SK-N-SH (cell line): ENCODE measurements at regions not wholly inside any gene's neighbourhood (a gene's known extent, or its start where the extent isn't known, plus 50 kb on each side); places are given as distances from the start of the nearest gene placed in this dataset.
"Not testable (repeated sequence)": the region's sequence is repeated elsewhere in the genome, so short reads cannot be mapped to it uniquely, and the experiment has no call there.

ENCODE experiments used
- CTCF ChIA-PET: fragments of 300-600, 350-600 bp; formaldehyde crosslinking; extraction: SDS; loops from one replicate; lab custom pipeline; 2021; lab: Yijun Ruan, JAX
- POLR2A ChIA-PET: fragments of 350-600 bp; sonication (Branson Sonifier 250); formaldehyde crosslinking; extraction: SDS; loops from one replicate; lab custom pipeline; 2020; ENCODE audit warnings: antibody characterized with exemption, inconsistent platforms; lab: Yijun Ruan, JAX
- DNase-seq: peaks from one replicate; pipeline ENCODE4 v3.0.0; 2012
- H2AFZ ChIP-seq: fragments of 200-600 bp; sonication (generic); 2 replicates; pipeline ENCODE4 v1.8.1; 2016; ENCODE audit warnings: antibody characterized with exemption, mild to moderate bottlenecking, low read depth
- H3F3A ChIP-seq: fragments of 200-600 bp; sonication (generic); replicated peaks from 2 replicates; pipeline ENCODE3; 2016; ENCODE audit warnings: antibody characterized with exemption, mild to moderate bottlenecking; ENCODE audit not compliant: insufficient read depth
- H3K27ac ChIP-seq, 2 experiments: fragments of 200-500 bp in 1 of 2; fragments of 200-600 bp in 1 of 2; sonication (Bioruptor generic) in 1 of 2; sonication (generic), shearing (Covaris generic) in 1 of 2; 2 replicates each; pipeline versions ENCODE4 v1.5.1 to v1.6.1; 2014 to 2016; ENCODE audit warnings: low read depth in 2 of 2, inconsistent platforms in 1 of 2, low read length in 1 of 2, mild to moderate bottlenecking in 1 of 2, mixed read lengths in 1 of 2
- H3K27me3 ChIP-seq: fragments of 200-600 bp; sonication (generic), shearing (Covaris generic); 2 replicates; pipeline ENCODE4 v1.6.1; 2016; ENCODE audit warnings: mixed run types; ENCODE audit not compliant: insufficient read depth
- H3K36me3 ChIP-seq, 2 experiments: fragments of 200-500 bp in 1 of 2; fragments of 200-600 bp in 1 of 2; sonication (Bioruptor generic) in 1 of 2; sonication (generic) in 1 of 2; replicated peaks in 1 of 2; 2 replicates each; pipeline versions ENCODE3 to v1.5.1; 2014 to 2016; ENCODE audit warnings: low read length in 1 of 2, mild to moderate bottlenecking in 1 of 2; ENCODE audit not compliant: insufficient read depth in 2 of 2, control insufficient read depth in 1 of 2
- H3K4me1 ChIP-seq, 2 experiments: fragments of 200-500 bp in 1 of 2; fragments of 200-600 bp in 1 of 2; sonication (Bioruptor generic) in 1 of 2; sonication (generic), shearing (Covaris generic) in 1 of 2; 2 replicates each; pipeline versions ENCODE4 v1.5.1 to v1.6.1; 2014 to 2016; ENCODE audit warnings: low read depth in 1 of 2, low read length in 1 of 2, mixed run types in 1 of 2; ENCODE audit not compliant: insufficient read depth in 2 of 2, control insufficient read depth in 1 of 2
- H3K4me2 ChIP-seq: fragments of 200-600 bp; sonication (generic), shearing (Covaris generic); 2 replicates; pipeline ENCODE4 v1.6.1; 2017; ENCODE audit warnings: mixed run types
- H3K4me3 ChIP-seq, 2 experiments: fragments of 200-500 bp in 1 of 2; fragments of 200-600 bp in 1 of 2; sonication (Bioruptor generic) in 1 of 2; sonication (generic), shearing (Covaris generic) in 1 of 2; 2 replicates each; pipeline versions ENCODE4 v1.5.1 to v1.8.1; 2014 to 2016; ENCODE audit warnings: low read depth in 2 of 2, inconsistent platforms in 1 of 2, low read length in 1 of 2, mild to moderate bottlenecking in 1 of 2, mixed read lengths in 1 of 2, moderate library complexity in 1 of 2
- H3K79me2 ChIP-seq: fragments of 200-600 bp; sonication (generic); 2 replicates; pipeline ENCODE4 v1.8.1; 2017; ENCODE audit warnings: mild to moderate bottlenecking; ENCODE audit not compliant: insufficient read depth
- H3K9ac ChIP-seq: fragments of 200-600 bp; sonication (generic); 2 replicates; pipeline ENCODE4 v1.6.1; 2017; ENCODE audit warnings: mixed run types
- H3K9me2 ChIP-seq: fragments of 200-600 bp; sonication (generic); 2 replicates; pipeline ENCODE4 v1.6.1; 2017; ENCODE audit warnings: mixed run types
- H3K9me3 ChIP-seq: fragments of 200-600 bp; sonication (generic); 2 replicates; pipeline ENCODE4 v1.6.1; 2017; ENCODE audit warnings: mixed run types, mild to moderate bottlenecking, moderate library complexity
- H4K20me1 ChIP-seq: fragments of 200-600 bp; sonication (generic); 2 replicates; pipeline ENCODE4 v1.6.1; 2017; ENCODE audit warnings: mild to moderate bottlenecking, mixed run types; ENCODE audit not compliant: insufficient read depth
- EZH2phosphoT487 ChIP-seq: fragments of 200-600 bp; sonication (generic); IDR thresholded peaks from 2 replicates; pipeline ENCODE4 v1.6.1; 2017; ENCODE audit warnings: low read depth, mixed run types, mild to moderate bottlenecking, antibody characterized with exemption, moderate library complexity, borderline replicate concordance
- FOSL2 ChIP-seq: IDR thresholded peaks from 2 replicates; pipeline ENCODE4 v1.4.0; 2012; ENCODE audit warnings: low read depth, mild to moderate bottlenecking, moderate library complexity, borderline replicate concordance
- FOXM1 ChIP-seq: IDR thresholded peaks from 2 replicates; pipeline ENCODE4 v1.4.0; 2012; ENCODE audit warnings: low read depth, mild to moderate bottlenecking
- GATA2 ChIP-seq: sonication (generic); formaldehyde crosslinking; IDR thresholded peaks from 2 replicates; pipeline ENCODE4 v1.5.0; 2020; ENCODE audit warnings: mild to moderate bottlenecking, missing genetic modification reagents
- NFIC ChIP-seq: IDR thresholded peaks from 2 replicates; pipeline ENCODE4 v1.4.0; 2012; ENCODE audit warnings: borderline replicate concordance
- NRF1 ChIP-seq: IDR thresholded peaks from 2 replicates; pipeline ENCODE4 v1.6.1; 2012; ENCODE audit warnings: low read depth, mild to moderate bottlenecking, low read length
- POLR2AphosphoS5 ChIP-seq: IDR thresholded peaks from 2 replicates; pipeline ENCODE4 v1.6.1; 2012; ENCODE audit warnings: low read depth, low read length
- TAF1 ChIP-seq: IDR thresholded peaks from 2 replicates; pipeline ENCODE4 v1.6.1; 2012; ENCODE audit warnings: low read depth, mild to moderate bottlenecking, low read length, moderate library complexity, borderline replicate concordance
- TCF12 ChIP-seq: IDR thresholded peaks from 2 replicates; pipeline ENCODE4 v1.4.0; 2012
- WGBS: methylation state at CpG from one replicate; pipeline ENCODE4 v1.1.6; 2017; ENCODE audit warnings: low lambda C conversion rate; 5-methylcytosine and 5-hydroxymethylcytosine counted together
- TF ChIP-seq, protein P1 (sequence below): fragments of 150-350 bp; IDR thresholded peaks from 2 replicates; pipeline ENCODE4 v1.6.1; 2016; ENCODE audit warnings: mild to moderate bottlenecking, low read depth, low read length
- TF ChIP-seq, protein P2 (sequence below): IDR thresholded peaks from 2 replicates; pipeline ENCODE4 v1.4.0; 2012; ENCODE audit warnings: low read depth
- TF ChIP-seq, protein P3 (sequence below): IDR thresholded peaks from 2 replicates; pipeline ENCODE4 v1.4.0; 2012; ENCODE audit warnings: low read depth, borderline replicate concordance

DNA sequence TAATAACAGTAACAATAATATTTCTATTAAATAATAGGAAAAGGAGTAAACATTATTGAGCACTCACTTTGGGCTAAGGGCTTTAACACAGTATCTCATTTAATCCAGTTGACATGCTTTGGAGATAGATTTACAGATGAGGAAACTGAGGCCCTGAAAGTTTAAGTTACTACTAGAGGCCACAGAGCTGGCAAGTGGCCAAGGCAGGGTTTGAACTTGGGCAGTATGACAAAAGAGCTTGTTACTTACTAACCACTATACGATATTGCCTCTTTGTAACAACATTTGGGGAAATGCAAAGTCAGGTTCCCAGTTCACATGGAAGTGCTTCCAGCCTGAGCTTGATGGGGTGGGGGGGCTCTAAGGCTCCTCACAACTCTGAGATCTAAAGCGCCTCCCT, 149.1 kb upstream of the LMCD1 start:
- Histone ChIP-seq H3K27me3 (no peaks in the 10 kb centered on the region), H3K4me1 (no peaks in the 10 kb centered on the region), H3K79me2 (no peaks in the 10 kb centered on the region), H3K36me3 (no peaks in the 10 kb centered on the region), H3K27ac (no peak overlapping the region), H3K9ac (no peak overlapping the region), H4K20me1 (no peaks in the 10 kb centered on the region), H3K9me3 (no peaks in the 10 kb centered on the region), H3K4me2 (no peak overlapping the region), H3K9me2 (no peaks in the 10 kb centered on the region), H2AFZ (no peak overlapping the region), H3K4me3 (no peak overlapping the region), H3F3A (no peaks in the 10 kb centered on the region)
- DNase-seq: no peak
- TF ChIP-seq NRF1 (no peak), TCF12 (no peak), FOSL2 (no peak), NFIC (no peak)
- 66% methylated on average over 2 of the region's 2 CpGs for WGBS
- POLR2A ChIA-PET: no interaction called here
- CTCF ChIA-PET: no interaction called here

DNA sequence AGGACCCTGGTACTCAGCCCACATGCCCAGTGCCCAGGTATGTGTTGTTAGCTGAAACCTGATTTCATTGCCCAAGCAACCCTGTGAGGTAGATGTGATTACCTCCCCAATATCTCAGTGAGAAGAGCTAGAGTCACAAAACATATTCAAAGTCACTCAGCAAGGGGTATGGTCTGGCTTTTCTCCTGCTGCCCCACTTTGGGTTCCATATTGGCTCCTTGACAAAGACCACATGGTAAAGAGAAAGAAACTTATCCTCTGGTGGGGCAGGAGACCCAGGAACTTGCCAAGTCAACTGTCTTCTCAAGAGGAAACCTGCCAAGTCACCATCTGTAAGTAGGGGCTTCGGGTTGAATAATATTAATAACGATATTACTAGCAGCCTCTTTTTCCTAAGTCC, 148.3 kb upstream of the LMCD1 start:
- DNase-seq: no peak
- CTCF ChIA-PET: no interaction called here
- no peaks in the 10 kb centered on the region for H3F3A ChIP-seq
- no peaks in the 10 kb centered on the region for H3K79me2 ChIP-seq
- 42% methylated on average over 2 of the region's 2 CpGs for WGBS
- H3K27ac ChIP-seq: no peak overlapping the region
- no peak overlapping the region for H3K4me2 ChIP-seq
- TF ChIP-seq POLR2AphosphoS5 (no peak), EZH2phosphoT487 (no peak), TAF1 (no peak)
- no peak overlapping the region for H3K9ac ChIP-seq
- H3K27me3 ChIP-seq: no peaks in the 10 kb centered on the region
- POLR2A ChIA-PET: no interaction called here
- no peaks in the 10 kb centered on the region for H4K20me1 ChIP-seq
- no peaks in the 10 kb centered on the region for H3K36me3 ChIP-seq
- H3K9me2 ChIP-seq: no peaks in the 10 kb centered on the region
- no peaks in the 10 kb centered on the region for H3K9me3 ChIP-seq
- no peak overlapping the region for H3K4me3 ChIP-seq
- no peaks in the 10 kb centered on the region for H3K4me1 ChIP-seq
- no peak overlapping the region for H2AFZ ChIP-seq

DNA sequence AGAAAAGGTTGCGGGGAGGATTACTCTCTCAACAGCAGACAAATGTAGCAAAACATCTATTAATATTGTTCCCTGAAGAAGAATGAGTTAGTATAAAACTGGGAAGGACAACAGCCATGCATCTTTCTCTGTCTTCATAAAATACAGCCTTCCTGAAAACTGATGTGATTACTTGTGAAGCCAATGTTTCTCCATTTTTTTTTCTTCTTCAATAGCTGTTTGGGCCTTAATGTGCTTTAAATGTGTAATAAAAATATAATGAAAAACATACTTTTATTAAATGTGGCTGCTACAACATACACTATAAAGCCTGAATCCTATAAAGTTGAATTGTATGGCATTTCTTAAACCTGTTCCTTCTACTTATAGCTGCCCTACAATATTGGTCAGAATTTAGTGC, 146.3 kb upstream of the LMCD1 start:
- H3F3A ChIP-seq: no peaks in the 10 kb centered on the region
- no peak overlapping the region for H3K9ac ChIP-seq
- no peak for DNase-seq
- H3K27ac ChIP-seq: no peak overlapping the region
- CTCF ChIA-PET: no interaction called here
- POLR2A ChIA-PET: no interaction called here
- no peaks in the 10 kb centered on the region for H3K79me2 ChIP-seq
- H2AFZ ChIP-seq: no peak overlapping the region
- H3K4me2 ChIP-seq: no peak overlapping the region
- no peaks in the 10 kb centered on the region for H3K36me3 ChIP-seq
- no peak overlapping the region for H3K4me3 ChIP-seq
- H4K20me1 ChIP-seq: no peaks in the 10 kb centered on the region
- no peaks in the 10 kb centered on the region for H3K4me1 ChIP-seq
- no peaks in the 10 kb centered on the region for H3K9me2 ChIP-seq
- H3K27me3 ChIP-seq: no peaks in the 10 kb centered on the region
- 46% methylated on average over 1 of the region's 1 CpG for WGBS
- H3K9me3 ChIP-seq: no peaks in the 10 kb centered on the region
- TF ChIP-seq POLR2AphosphoS5 (no peak), FOXM1 (no peak), GATA2 (CRISPR knock-in tag) (no peak)
- TF ChIP-seq, protein P1, sequence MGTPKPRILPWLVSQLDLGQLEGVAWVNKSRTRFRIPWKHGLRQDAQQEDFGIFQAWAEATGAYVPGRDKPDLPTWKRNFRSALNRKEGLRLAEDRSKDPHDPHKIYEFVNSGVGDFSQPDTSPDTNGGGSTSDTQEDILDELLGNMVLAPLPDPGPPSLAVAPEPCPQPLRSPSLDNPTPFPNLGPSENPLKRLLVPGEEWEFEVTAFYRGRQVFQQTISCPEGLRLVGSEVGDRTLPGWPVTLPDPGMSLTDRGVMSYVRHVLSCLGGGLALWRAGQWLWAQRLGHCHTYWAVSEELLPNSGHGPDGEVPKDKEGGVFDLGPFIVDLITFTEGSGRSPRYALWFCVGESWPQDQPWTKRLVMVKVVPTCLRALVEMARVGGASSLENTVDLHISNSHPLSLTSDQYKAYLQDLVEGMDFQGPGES: no peak
- TF ChIP-seq, protein P2, sequence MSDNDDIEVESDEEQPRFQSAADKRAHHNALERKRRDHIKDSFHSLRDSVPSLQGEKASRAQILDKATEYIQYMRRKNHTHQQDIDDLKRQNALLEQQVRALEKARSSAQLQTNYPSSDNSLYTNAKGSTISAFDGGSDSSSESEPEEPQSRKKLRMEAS: no peak
- TF ChIP-seq, protein P3, sequence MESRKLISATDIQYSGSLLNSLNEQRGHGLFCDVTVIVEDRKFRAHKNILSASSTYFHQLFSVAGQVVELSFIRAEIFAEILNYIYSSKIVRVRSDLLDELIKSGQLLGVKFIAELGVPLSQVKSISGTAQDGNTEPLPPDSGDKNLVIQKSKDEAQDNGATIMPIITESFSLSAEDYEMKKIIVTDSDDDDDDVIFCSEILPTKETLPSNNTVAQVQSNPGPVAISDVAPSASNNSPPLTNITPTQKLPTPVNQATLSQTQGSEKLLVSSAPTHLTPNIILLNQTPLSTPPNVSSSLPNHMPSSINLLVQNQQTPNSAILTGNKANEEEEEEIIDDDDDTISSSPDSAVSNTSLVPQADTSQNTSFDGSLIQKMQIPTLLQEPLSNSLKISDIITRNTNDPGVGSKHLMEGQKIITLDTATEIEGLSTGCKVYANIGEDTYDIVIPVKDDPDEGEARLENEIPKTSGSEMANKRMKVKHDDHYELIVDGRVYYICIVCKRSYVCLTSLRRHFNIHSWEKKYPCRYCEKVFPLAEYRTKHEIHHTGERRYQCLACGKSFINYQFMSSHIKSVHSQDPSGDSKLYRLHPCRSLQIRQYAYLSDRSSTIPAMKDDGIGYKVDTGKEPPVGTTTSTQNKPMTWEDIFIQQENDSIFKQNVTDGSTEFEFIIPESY: no peak

DNA sequence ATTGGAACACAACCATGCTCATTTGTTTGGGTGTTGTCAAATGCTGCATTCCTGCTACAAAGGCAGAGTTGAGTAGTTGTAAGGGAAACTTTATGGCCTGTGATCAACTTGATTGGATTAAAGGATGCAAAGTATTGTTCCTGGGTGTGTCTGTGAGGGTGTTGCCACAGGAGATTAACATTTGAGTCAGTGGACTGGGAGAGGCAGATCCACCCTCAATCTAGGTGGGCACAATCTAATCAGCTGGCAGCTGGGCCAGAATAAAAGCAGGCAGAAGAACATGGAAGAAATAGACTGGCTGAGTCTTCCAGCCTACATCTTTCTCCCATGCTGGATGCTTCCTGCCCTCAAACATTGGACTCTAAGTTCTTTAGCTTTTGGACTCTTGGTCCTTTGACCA, 145.6 kb upstream of the LMCD1 start:
- POLR2A ChIA-PET, H3K27me3 ChIP-seq, H3K27ac ChIP-seq, H4K20me1 ChIP-seq, H2AFZ ChIP-seq, H3K79me2 ChIP-seq, H3K4me3 ChIP-seq, CTCF ChIA-PET, H3F3A ChIP-seq, H3K4me2 ChIP-seq, H3K9ac ChIP-seq, H3K4me1 ChIP-seq, DNase-seq, H3K36me3 ChIP-seq, H3K9me2 ChIP-seq, H3K9me3 ChIP-seq: not testable (repeated sequence)
